ENCODE measurements at regions not wholly inside any gene's neighbourhood (a gene's known extent, or its start where the extent isn't known, plus 50 kb on each side); places are given as distances from the start of the nearest gene placed in this dataset.
"Not testable (repeated sequence)": the region's sequence is repeated elsewhere in the genome, so short reads cannot be mapped to it uniquely, and the experiment has no call there.

GRCh38 chr5:101316401-101316800 lies 413.3 kb upstream of the ST8SIA4 start:
- DNase-seq = not testable (repeated sequence)

- no peak for DNase-seq
These were observed 403.5 kb upstream of the ST8SIA4 start for GRCh38 chr5:101306391-101307137.

DNA sequence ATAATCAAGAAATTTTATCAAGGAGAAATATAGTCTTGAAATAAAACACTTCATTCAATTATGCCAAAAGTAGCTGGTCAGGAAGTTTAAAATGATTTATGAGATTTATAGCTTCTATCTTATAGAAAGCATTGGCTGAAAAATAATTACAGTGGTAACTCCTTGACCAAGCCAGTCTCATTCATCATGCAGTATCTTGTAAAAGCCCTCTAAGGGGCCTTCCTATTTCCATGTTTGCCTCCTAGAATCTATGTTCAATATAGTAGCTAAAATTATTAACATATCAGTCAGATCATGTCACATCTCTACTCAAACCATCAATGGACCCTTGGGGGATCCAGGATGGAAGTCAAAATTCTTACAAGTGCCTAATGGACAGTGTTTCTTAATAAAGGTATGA lies 393.4 kb upstream of the ST8SIA4 start:
- no peak for DNase-seq

DNA sequence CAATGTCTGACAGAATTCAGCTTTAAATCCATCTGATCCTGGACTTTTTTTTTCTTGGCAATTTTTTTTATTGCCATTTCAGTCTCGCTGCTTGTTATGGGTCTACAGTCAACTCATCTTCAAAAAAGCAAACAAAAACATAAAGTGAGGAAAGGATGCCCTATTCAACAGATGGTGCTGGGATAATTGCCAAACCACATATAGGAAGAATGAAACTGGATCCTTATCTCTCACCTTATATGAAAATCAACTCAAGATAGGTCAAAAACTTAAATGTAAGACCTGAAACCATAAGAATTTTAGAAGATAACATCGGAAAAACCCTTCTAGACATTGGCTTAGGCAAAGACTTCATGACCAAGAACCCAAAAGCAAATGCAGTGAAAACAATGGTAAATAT lies 389.1 kb upstream of the ST8SIA4 start:
- no peak for DNase-seq

DNA sequence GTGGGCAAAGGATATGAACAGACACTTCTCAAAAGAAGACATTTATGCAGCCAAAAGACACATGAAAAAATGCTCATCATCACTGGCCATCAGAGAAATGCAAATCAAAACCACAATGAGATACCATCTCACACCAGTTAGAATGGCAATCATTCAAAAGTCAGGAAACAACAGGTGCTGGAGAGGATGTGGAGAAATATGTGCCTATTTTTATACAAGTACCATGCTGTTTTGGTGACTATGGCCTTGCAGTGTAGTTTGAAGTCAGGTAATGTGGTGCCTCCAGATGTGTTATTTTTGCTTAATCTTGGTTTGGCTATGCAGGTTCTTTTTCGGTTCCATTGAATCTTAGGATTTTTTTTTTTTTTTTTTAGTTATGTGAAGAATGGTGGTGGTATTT lies 387.7 kb upstream of the ST8SIA4 start:
- not testable (repeated sequence) for DNase-seq

DNA sequence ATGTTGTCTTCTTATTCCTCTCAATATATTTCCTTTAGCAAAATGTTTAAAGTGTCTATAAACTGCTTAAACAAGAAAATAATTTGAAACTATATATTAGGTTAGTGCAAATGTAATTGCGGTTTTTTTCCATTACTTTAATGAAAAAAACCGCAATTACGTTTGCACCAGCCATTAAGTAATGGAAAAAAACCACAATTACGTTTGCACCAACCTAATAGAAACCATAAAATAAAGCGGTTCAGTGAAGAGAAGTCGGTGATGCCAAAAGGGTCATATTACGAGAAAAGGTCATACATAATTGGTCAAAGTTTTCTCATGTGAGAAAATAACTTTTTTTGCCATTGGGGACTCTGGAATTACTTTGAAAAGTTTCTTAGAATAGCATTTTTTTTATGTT lies 385.6 kb upstream of the ST8SIA4 start:
- DNase-seq = no peak

- no peak for DNase-seq
These were observed 381.8 kb upstream of the ST8SIA4 start for GRCh38 chr5:101284736-101285375.

- DNase-seq = not testable (repeated sequence)
These were observed 380.9 kb upstream of the ST8SIA4 start for GRCh38 chr5:101283938-101284337.

- no peak for DNase-seq
These were observed 375.8 kb upstream of the ST8SIA4 start for GRCh38 chr5:101278917-101279316.

- no peak for DNase-seq
These were observed 375.1 kb upstream of the ST8SIA4 start for GRCh38 chr5:101278011-101278687.

DNA sequence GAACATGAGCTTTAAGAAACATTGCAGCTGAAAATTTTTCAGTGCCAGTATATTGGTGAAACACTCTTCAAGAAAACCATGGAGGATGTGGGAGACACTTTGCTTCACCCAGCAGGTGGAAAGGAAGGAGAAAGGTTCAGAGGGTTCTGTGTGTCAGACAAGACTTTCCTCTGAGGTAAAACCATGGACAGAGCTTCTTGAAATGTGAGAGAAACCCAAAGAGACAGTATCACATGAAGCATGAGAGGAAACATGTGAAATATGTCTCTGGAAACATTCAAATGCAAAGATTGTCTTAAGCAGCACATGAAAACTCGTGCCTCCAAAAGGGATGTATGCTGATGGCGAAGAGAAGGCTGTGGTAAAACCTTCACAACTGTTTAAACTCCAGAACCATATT lies 368.9 kb upstream of the ST8SIA4 start:
- no peak for DNase-seq

DNA sequence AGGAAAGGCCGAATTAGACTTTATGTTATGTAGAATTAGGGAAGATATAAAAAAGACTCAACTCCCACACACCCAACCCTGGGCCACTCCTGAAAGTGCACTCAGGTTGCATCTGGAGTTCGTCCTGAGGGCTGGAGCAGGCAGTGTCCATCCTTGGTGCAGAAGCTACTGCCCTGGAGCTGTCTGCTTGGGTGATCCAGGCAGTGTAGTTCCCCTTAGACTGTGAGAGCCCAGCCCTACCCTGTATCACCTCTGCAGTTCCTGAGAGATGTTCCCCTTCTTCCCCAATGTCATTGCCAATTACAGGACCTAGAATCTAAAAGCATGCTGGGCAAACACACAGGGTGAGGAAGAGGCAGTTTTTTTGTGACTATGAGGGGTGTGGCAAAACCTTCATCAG lies 368.3 kb upstream of the ST8SIA4 start:
- no peak for DNase-seq

DNA sequence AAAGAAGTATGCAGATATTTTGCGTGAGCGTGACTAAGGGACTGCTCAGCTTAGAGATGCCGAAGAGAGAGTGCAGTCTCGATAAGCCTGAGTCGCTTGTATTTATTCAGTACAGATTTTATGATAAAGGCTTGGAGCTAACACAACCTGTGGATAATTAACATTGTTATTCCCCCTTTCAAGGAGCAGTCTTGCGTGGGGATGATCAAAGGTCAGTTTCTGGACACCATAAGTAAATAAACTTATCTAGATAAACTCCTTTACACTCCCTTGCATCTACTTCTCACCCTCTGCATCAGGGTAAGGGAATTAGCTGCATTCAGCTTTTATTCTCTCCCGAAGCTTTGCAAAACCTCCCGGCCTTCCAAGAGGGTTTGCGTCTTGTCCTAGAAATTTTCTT lies 357.8 kb upstream of the ST8SIA4 start:
- no peak for DNase-seq

DNA sequence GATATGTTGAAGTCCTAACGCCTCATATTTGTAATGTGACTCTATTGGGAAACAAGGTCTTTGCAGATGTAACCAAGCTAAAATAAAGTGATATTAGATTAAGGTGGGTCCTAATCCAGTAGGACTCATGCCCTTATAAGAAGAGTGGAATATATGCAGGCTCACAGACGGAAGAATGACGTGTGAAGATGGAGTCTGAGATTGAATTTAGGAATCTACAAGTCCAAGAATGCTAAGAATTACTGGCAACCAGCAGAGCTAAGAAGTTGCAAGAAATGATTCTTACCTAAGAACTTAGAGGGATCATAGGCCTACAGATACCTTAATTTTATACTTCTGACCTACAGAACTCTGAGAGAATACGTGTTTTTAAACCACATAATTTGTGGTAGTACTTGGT lies 350.0 kb upstream of the ST8SIA4 start:
- no peak for DNase-seq

DNA sequence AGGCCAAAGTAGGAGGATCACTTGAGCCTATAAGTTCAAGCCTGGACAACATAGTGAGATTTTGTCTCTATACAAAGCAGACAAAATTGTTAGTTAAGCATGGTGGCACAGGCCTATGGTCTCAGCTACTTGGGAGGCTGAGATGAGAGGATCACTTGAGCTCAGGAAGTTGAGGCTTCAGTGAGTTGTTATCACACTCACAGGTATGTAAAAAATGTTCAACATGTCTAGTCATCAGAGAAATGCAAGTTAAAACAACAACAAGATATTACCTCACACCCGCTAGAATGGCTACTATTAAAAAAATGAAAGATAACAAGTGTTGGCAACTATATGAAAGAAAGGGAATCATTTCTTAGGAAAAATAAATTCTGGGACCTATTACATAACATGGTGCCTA lies 341.5 kb upstream of the ST8SIA4 start:
- DNase-seq = no peak

DNA sequence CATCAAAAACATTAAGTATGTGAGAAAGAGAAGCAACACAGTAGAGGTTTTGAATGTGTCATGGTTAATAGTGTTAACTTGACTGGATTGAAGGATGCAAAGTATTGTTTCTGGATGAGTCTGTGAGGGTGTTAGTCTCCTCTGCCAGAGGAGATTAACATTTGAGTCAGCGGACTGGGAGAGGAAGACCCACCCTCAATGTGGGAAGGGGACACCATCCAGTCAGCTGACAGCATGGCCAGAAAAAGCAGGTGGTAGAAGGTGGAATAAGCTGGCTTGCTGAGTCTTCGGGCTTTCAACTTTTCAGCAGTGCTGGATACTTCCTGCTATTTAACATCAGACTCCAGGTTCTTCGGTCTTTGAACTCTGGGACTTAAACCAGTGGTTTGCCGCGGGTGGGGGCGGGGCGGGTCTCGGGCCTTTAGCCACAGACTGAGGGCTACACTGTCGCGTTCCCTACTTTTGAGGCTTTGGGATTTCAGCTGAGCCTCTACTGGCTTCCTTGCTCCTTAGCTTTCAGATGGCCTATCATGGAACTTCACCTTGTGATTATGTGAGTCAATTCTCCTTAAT lies 309.9 kb upstream of the ST8SIA4 start:
- DNase-seq = no peak

- no peak for DNase-seq
These were observed 303.5 kb upstream of the ST8SIA4 start for GRCh38 chr5:101206534-101206933.

- not testable (repeated sequence) for DNase-seq
These were observed 302.0 kb upstream of the ST8SIA4 start for GRCh38 chr5:101205065-101205464.

DNA sequence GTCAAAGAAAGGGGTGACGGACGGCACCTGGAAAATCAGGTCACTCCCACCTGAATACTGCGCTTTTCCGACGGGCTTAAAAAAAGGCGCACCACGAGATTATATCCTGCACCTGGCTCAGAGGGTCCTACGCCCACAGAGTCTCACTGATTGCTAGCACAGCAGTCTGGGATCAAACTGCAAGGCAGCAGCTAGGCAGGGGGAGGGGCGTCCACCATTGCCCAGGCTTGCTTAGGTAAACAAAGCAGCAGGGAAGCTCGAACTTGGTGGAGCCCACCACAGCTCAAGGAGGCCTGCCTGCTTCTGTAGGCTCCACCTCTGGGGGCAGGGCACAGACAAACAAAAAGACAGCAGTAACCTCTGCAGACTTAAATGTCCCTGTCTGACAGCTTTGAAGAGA lies 277.3 kb upstream of the ST8SIA4 start:
- DNase-seq = not testable (repeated sequence)

- DNase-seq = no peak
These were observed 273.5 kb upstream of the ST8SIA4 start for GRCh38 chr5:101176605-101177004.

DNA sequence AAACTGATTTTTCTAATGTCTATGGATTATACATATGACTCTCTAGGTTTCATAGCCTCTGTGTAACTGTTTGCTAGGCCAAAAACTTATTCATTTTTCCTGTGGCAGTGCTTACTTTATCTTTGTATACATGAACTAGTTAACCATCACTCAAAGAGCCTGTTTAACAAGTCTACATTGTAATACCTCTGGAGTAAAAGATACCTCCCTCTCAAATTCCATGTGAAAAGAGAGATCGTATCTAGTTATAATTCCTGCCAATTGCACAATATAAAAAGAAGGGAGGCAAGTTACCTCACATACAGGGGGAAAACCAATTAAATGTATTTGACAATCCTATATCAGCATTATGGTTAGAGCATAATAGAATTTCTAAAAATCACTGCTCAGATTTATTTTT lies 271.9 kb upstream of the ST8SIA4 start:
- DNase-seq = no peak

- no peak for DNase-seq
These were observed 260.0 kb upstream of the ST8SIA4 start for GRCh38 chr5:101163088-101163487.

- no peak for DNase-seq
These were observed 256.9 kb upstream of the ST8SIA4 start for GRCh38 chr5:101160002-101160401.

DNA sequence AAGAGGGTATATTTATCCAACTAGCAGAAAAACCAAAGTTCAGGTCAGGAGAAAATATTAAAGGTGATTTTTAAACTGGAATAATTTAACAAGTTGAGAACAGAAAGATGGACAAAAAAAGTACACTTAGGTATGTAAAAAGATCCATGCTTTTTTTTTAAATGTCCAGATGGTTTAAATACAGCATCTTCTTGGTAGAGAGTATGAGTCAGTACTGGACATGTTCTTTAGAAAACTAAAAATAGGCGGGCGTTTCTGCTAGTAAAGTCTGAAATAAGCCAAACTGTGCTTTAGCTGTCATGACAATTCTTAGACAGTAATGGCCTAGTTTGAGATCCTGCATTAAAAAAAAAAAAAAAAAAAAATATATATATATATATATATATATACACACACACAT lies 255.9 kb upstream of the ST8SIA4 start:
- DNase-seq = no peak
